CD14-positive monocyte (primary cell): ENCODE measurements at regions not wholly inside any gene's neighbourhood (a gene's known extent, or its start where the extent isn't known, plus 50 kb on each side); places are given as distances from the start of the nearest gene placed in this dataset.
A peak's percentile ranks its signal among the peaks of the same experiment; 100 is the strongest.

Source experiments
- DNase-seq, 3 donors: peaks; one replicate each; pipeline ENCODE4 v3.0.0-alpha.2; 2011 to 2022
- H2AFZ ChIP-seq: 2 replicates; pipeline ENCODE4 v1.6.0; 2012; ENCODE audit warnings: mild to moderate bottlenecking, low read depth, low read length, inconsistent platforms; ENCODE audit not compliant: insufficient read depth, poor library complexity, severe bottlenecking
- H3K27ac ChIP-seq, 2 donors: 1 replicate in 1 of 2; 2 replicates in 1 of 2; pipeline ENCODE4 v1.5.1; 2012 to 2013; ENCODE audit warnings: low read length in 2 of 2, control low read depth in 1 of 2, inconsistent platforms in 1 of 2, low read depth in 1 of 2, mild to moderate bottlenecking in 1 of 2
- H3K27me3 ChIP-seq, 2 donors: one replicate each; pipeline versions ENCODE4 v1.6.0 to v1.6.1; 2011 to 2013; ENCODE audit warnings: low read length in 2 of 2; ENCODE audit not compliant: control insufficient read depth in 2 of 2, insufficient read depth in 2 of 2
- H3K36me3 ChIP-seq, 2 donors: replicated peaks in 1 of 2; 1 replicate in 1 of 2; 2 replicates in 1 of 2; pipeline versions ENCODE4 v1.5.1 to v1.6.1; 2012 to 2013; ENCODE audit warnings: low read length in 2 of 2, control low read depth in 1 of 2, inconsistent platforms in 1 of 2, mild to moderate bottlenecking in 1 of 2; ENCODE audit not compliant: insufficient read depth in 2 of 2, control insufficient read depth in 1 of 2
- H3K4me1 ChIP-seq, 2 donors: 1 replicate in 1 of 2; 2 replicates in 1 of 2; pipeline versions ENCODE4 v1.5.1 to v1.6.1; 2012 to 2013; ENCODE audit warnings: low read length in 2 of 2, control low read depth in 1 of 2, inconsistent platforms in 1 of 2, mild to moderate bottlenecking in 1 of 2, moderate library complexity in 1 of 2; ENCODE audit not compliant: insufficient read depth in 2 of 2, control insufficient read depth in 1 of 2
- H3K4me2 ChIP-seq: replicated peaks from 2 replicates; pipeline ENCODE3; 2012; ENCODE audit warnings: low read length, moderate library complexity, mild to moderate bottlenecking; ENCODE audit not compliant: poor library complexity, severe bottlenecking; ENCODE audit errors: extremely low read depth
- H3K4me3 ChIP-seq, 3 experiments: fragments of 200-600 bp in 1 of 3; sonication (generic) in 1 of 3; replicated peaks in 1 of 3; 1 replicate in 2 of 3; 2 replicates in 1 of 3; pipeline ENCODE4 v1.5.1; 2011 to 2013; ENCODE audit warnings: low read length in 3 of 3, mild to moderate bottlenecking in 3 of 3, control low read depth in 2 of 3, low read depth in 2 of 3, inconsistent platforms in 1 of 3, moderate library complexity in 1 of 3
- H3K79me2 ChIP-seq: 2 replicates; pipeline ENCODE4 v1.6.0; 2012; ENCODE audit warnings: mild to moderate bottlenecking, control low read depth, inconsistent platforms, low read length, moderate library complexity; ENCODE audit not compliant: insufficient read depth
- H3K9ac ChIP-seq: 2 replicates; pipeline ENCODE4 v1.6.0; 2017; ENCODE audit warnings: low read length, mild to moderate bottlenecking; ENCODE audit not compliant: insufficient read depth, poor library complexity, severe bottlenecking
- H3K9me3 ChIP-seq, 2 donors: replicated peaks in 1 of 2; 1 replicate in 1 of 2; 2 replicates in 1 of 2; pipeline versions ENCODE4 v1.5.1 to v1.6.1; 2012 to 2013; ENCODE audit warnings: low read length in 2 of 2, control low read depth in 1 of 2; ENCODE audit not compliant: control insufficient read depth in 1 of 2, insufficient read depth in 1 of 2
- H4K20me1 ChIP-seq: 2 replicates; pipeline ENCODE4 v1.6.0; 2012; ENCODE audit warnings: mild to moderate bottlenecking, low read length, control low read depth, moderate library complexity; ENCODE audit not compliant: insufficient read depth
- H3K27ac Mint-ChIP-seq, 7 donors: one replicate each; pipeline ENCODE4 v1.8.0; 2020; ENCODE audit warnings: mild to moderate bottlenecking in 7 of 7, mixed read lengths in 7 of 7, moderate library complexity in 6 of 7, inconsistent platforms in 2 of 7
- H3K27me3 Mint-ChIP-seq, 3 donors: one replicate each; pipeline ENCODE4 v1.8.0; 2021 to 2022; ENCODE audit warnings: low read depth in 3 of 3, mild to moderate bottlenecking in 3 of 3, mixed read lengths in 3 of 3, moderate library complexity in 3 of 3, inconsistent platforms in 1 of 3
- H3K36me3 Mint-ChIP-seq, 2 donors: one replicate each; pipeline ENCODE4 v1.8.0; 2020; ENCODE audit warnings: mixed read lengths in 2 of 2, inconsistent platforms in 1 of 2, mild to moderate bottlenecking in 1 of 2
- H3K4me1 Mint-ChIP-seq: one replicate; pipeline ENCODE4 v1.8.0; 2020; ENCODE audit warnings: mild to moderate bottlenecking, mixed read lengths
- H3K4me3 Mint-ChIP-seq, 2 donors: one replicate each; pipeline ENCODE4 v1.8.0; 2020; ENCODE audit warnings: mild to moderate bottlenecking in 2 of 2, mixed read lengths in 2 of 2, moderate library complexity in 1 of 2
- H3K9me3 Mint-ChIP-seq, 7 donors: one replicate each; pipeline ENCODE4 v1.8.0; 2020 to 2022; ENCODE audit warnings: mixed read lengths in 7 of 7, mild to moderate bottlenecking in 6 of 7, moderate library complexity in 6 of 7, inconsistent platforms in 2 of 7
- CTCF ChIP-seq: fragments of 200-600 bp; IDR thresholded peaks from one replicate; pipeline ENCODE4 v1.8.0; 2022; ENCODE audit warnings: antibody characterized with exemption, mild to moderate bottlenecking
- WGBS: methylation state at CpG from one replicate; pipeline ENCODE4 v1.1.5; 2013; ENCODE audit warnings: missing lambda C conversion rate; ENCODE audit not compliant: insufficient coverage; 5-methylcytosine and 5-hydroxymethylcytosine counted together
- intact Hi-C, 2 donors: fragments of 100-400 bp; cut with micrococcal nuclease; formaldehyde crosslinking; loops; one replicate each; pipeline versions ENCODE4 v1.15.0 to v1.15.1; 2023

GRCh38 chr4:162782096-162782777, 384.5 kb downstream of the NAF1 start:
- no peaks in the 10 kb centered on the region for H4K20me1 ChIP-seq
- no peaks in the 10 kb centered on the region for H3K27me3 ChIP-seq
- no CpG with 5 or more reads among the region's 3 CpGs for WGBS
- no peak for DNase-seq
- no peak overlapping the region for H3K4me2 ChIP-seq
- H3K79me2 ChIP-seq, result no peaks in the 10 kb centered on the region
- no peak for TF ChIP-seq CTCF
- no peak overlapping the region for H3K4me3 ChIP-seq
- Mint-ChIP-seq H3K27ac (peak overlapping the region in 1 of 7 donors; percentile 42), H3K36me3 (no peaks in the 10 kb centered on the region), H3K9me3 (peaks cover 0 to 4% (median 0%) of the 10 kb centered on the region in 7 donors), H3K27me3 (peaks cover 0 to 1% (median 0%) of the 10 kb centered on the region in 3 donors), H3K4me3 (no peak overlapping the region), H3K4me1 (no peaks in the 10 kb centered on the region)
- H3K36me3 ChIP-seq, result no peaks in the 10 kb centered on the region
- intact Hi-C loops, result no loop called here
- no peaks in the 10 kb centered on the region for H3K9me3 ChIP-seq
- no peak overlapping the region for H2AFZ ChIP-seq
- no peak overlapping the region for H3K27ac ChIP-seq
- no peaks in the 10 kb centered on the region for H3K4me1 ChIP-seq
- no peak overlapping the region for H3K9ac ChIP-seq

GRCh38 chr4:162770761-162771490, 395.8 kb downstream of the NAF1 start:
- H3K4me3 Mint-ChIP-seq, result no peak overlapping the region
- Histone ChIP-seq H3K27ac (no peak overlapping the region), H4K20me1 (no peaks in the 10 kb centered on the region), H3K9ac (no peak overlapping the region), H3K27me3 (no peaks in the 10 kb centered on the region), H3K36me3 (no peaks in the 10 kb centered on the region), H3K4me3 (no peak overlapping the region), H3K9me3 (no peaks in the 10 kb centered on the region), H3K4me2 (no peak overlapping the region), H2AFZ (no peak overlapping the region), H3K79me2 (no peaks in the 10 kb centered on the region), H3K4me1 (no peaks in the 10 kb centered on the region)
- no peaks in the 10 kb centered on the region for H3K4me1 Mint-ChIP-seq
- no peaks in the 10 kb centered on the region for H3K36me3 Mint-ChIP-seq
- no peak overlapping the region for H3K27ac Mint-ChIP-seq
- no peaks in the 10 kb centered on the region for H3K27me3 Mint-ChIP-seq
- no CpG with 5 or more reads among the region's 1 CpG for WGBS
- H3K9me3 Mint-ChIP-seq, result no peaks in the 10 kb centered on the region
- no peak for TF ChIP-seq CTCF
- intact Hi-C loops, result no loop called here
- DNase-seq, result no peak
